ENCODE measurements at regions not wholly inside any gene's neighbourhood (a gene's known extent, or its start where the extent isn't known, plus 50 kb on each side); places are given as distances from the start of the nearest gene placed in this dataset.
"Not testable (repeated sequence)": the region's sequence is repeated elsewhere in the genome, so short reads cannot be mapped to it uniquely, and the experiment has no call there.

DNA sequence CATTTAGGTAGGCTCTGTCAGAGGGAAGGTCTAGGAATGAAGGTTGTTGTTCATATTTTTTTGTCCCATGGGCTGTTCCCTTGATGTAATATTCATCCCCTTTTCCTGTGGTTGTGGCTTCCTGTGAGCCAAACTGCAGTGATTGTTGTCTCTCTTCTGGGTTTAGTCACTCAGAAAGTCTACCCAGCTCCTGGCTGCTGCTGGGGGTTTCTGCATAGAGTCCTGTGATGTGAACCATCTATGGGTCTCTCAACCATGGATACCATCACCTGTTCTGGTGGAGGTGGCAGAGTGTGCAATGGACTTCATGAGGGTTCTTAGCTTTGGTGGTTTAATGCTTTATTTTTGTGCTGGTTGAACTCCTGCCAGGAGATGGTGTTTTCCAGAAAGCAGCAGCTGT, 122.8 kb downstream of the ZC4H2 start:
- DNase-seq = no peak

DNA sequence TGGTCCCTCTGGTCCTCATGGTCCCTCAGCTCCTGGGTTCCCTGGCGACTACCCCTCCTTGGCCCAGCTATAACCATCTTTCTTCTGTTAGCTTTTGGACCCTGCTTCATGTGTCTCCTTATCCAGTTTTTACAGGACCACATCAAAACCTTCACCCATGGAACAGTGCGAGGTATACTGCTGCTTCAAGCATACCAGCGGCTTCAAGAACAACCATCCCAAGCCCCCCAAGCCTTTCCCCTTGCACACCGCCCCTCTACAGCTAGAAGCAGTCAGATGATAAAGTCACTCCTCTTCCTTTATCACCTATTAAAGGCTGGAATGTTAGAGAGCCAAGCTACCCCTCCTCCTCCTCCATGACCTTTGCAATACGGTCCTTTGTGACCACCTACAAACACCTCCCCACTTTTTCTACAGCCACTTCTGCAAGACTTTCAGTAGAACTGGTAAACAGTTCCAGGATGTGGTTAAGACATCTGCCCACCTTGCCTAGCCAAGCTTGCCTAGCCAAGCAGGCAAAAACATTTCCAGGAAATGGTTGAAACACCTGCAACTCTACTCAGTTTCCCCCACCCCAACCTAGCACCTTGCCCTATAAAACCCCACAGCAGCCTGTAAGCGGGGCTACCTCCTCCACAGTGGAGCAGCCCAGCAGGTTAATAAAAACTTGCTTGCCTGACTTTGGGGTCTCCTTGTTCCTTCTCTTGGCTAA, 125.7 kb downstream of the ZC4H2 start:
- no peak for DNase-seq

DNA sequence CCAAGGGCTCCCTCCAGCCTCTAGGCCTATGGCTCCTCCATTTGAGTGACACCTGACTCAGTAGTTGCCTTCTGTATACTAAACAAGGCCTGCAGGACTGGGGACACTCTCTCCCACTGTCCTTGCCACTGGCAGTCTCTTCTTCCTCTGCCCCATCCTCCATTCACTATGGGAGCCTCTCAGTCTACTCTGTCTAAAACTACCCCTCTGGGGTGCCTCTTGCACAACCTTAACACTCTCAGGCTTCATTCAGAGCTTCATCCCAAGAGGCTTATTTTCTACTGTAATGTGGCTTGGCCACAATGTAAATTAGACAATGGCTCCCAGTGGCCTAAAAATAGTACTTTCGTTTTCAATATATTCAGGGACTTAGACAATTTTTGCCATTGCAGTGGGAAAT, 133.0 kb downstream of the ZC4H2 start:
- no peak for DNase-seq

DNA sequence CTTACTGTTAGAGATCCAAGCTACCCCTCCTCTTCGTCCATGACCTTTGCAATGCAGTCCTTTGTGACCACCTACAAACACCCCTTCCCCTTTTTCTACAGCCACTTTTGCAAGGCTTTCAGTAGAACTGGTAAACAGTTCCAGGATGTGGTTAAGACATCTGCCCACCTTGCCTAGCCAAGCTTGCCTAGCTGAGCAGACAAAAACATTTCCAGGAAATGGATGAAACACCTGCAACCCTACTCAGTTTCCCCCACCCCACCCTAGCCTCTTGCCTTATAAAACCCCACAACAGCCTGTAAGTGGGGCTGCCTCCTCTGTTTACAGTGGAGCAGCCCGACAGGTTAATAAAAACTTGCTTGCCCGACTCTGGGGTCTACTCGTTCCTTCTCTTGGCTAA, 133.8 kb downstream of the ZC4H2 start:
- DNase-seq = no peak

DNA sequence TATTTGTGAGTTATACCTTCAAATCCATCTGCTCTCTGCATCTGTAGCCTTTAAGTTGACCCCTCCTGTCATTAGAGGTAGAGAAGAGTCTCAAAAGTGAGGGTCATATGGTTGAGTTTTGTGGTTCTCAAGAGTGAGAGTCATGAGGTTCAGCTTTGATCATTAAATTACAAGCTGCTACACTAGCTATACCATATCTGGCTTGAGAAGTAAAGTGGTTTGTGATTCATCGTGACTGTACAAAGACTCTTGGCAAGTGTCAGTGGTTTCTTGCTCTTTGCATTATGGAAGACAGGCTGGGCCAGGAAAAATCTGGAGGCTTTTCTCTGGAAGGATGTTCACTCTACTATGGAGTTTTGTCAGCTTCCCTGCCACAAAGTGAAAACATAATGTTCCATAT, 170.6 kb downstream of the ZC4H2 start:
- DNase-seq = no peak

DNA sequence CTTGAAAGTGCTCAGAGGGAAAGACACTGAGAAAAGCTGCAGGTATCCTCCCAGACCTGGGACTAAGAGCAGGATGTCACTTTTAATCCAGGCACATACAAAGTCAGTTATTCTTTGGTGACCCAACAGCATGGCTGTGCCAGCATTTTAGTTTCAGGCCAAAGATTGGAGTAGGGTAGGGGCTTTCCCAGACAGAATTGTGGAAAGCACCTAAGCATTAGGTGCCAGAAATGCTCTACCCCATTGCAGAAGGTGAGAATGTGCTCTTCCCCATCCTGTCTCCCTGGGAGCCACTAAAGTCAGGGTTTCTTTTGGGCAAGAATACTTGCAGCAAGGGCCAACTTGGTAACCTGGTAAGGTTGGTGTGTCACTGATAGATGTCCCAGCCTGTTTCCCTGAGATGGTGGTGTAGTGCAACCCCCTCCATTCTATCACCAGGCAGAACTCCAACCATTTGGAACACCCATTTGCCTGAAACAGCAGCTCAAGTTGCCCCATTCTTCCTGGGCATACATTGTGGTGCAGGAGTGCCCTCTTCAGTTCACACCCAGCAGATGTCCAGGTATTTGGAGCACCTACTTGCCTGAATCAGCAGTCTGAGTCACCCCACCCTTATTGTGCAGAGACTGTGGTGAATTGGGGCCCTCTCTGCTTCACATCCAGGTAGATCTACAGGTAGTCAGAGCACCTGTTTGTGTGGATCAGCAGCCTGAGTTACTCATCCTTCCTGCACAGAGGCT, 183.5 kb downstream of the ZC4H2 start:
- no peak for DNase-seq

DNA sequence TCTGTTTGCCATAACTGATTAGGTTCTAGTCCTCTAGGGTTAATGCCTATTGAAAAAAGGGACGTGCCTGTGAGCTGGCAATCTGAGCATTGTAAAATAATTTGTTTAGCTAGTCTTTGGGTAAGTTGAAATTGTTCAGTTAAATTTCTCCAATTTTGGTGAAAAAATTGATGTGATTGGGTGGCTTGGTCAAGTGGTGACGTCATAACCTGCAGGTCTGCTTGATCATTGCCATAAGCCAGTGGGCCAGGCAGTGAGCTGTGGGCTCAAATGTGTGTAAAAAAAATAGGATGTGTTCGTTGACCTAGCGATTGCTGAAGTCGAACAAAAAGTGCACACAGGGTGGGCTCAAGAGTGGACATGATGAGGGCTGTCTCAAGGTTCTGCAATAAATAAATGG, 193.3 kb downstream of the ZC4H2 start:
- no peak for DNase-seq

DNA sequence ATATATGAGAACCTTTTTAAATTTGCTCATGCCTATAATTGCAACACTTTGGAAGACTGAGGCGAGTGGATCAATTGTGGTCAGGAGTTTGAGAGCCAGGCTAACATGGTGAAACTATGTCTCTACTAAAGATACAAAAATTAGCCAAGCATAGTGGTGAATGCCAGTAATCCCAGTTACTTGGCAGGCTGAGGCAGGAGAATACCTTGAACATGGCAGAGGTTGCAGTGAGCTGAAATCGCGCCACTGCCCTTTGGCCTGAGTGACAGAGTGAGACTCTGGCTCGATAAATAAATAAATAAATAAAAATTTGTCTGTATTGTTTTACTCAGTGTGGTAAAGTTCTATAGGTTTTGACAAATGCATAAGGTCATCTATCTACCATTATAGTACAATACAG, 218.2 kb downstream of the ZC4H2 start:
- DNase-seq = no peak

DNA sequence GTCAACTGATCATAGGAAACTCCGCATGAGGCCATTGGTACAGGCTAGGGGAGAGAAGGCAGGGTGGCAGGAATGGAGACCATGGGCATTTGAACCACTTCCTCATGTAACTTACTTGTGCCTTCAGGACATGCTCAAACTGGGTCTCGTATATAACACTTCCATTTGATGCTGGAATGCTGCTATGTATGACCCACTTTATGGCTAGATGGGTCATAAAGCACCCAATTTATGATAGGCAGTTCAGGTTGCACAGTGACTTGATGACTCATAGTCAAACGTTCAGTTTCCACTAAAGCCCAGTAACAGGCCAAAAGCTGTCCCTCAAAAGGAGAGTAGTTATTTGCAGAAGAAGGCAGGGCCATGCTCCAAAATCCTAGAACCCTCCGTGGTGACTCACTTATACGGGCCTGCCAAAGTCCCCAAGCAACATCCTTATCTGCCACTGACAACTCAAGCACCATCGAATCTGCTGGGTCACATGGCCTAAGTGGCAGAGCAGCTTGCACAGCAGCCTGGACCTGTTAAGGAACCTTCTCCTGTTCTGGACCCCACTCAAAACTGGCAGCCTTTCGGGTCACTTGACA, 236.4 kb downstream of the ZC4H2 start:
- DNase-seq = no peak

DNA sequence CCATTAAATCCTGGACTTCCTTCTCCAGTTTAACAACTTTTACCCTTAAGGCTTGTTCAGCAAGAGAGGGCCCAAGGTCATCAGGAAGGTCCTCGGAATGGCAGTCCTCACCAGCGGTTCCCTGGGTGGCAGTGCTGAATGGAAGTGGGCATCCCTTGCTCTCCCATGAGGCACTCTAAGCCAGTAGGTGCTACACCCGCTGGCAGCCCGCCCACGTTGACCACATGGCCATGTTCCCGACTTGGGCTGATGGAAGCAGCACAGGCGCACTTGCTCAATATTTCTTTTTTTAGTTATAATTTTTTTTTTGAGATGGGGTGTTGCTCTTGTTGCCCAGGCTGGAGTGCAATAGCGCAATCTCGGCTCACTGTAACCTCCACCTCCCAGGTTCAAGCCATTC, 277.9 kb downstream of the ZC4H2 start:
- DNase-seq = no peak

DNA sequence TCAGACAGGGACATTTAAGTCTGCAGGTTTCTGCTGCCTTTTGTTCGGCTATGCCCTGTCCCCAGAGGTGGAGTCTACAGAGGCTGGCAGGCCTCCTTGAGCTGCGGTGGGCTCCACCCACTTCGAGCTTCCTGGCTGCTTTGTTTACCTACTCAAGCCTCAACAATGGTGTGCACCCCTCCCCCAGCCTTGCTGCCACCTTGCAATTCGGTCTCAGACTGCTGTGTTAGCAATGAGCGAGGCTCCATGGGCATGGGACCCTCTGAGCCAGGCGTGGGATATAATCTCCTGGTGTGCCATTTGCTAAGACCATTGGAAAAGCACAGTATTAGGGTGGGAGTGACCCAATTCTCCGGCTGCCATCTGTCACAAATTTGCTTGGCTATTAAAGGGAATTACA, 280.9 kb downstream of the ZC4H2 start:
- not testable (repeated sequence) for DNase-seq

DNA sequence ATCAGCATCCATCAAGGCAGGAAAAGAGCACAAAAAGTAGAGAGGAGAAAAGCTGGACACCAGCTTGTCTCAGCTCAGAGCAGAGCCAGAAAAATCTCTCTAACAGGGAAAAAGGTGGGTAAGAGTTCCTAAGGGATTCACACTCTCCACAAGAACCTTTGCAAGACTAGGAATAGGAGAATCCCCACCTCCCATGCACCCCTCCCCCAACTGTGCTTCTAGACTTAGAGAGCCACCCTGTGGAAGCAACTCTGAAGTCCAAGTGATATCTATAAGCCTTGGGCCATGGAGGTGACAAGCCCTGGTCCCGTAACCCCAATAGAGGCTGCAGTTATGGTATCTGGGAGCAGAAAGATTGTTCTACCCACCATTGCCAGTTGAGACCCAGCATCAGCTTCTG, 267.6 kb upstream of the MTMR8 start:
- no peak for DNase-seq

DNA sequence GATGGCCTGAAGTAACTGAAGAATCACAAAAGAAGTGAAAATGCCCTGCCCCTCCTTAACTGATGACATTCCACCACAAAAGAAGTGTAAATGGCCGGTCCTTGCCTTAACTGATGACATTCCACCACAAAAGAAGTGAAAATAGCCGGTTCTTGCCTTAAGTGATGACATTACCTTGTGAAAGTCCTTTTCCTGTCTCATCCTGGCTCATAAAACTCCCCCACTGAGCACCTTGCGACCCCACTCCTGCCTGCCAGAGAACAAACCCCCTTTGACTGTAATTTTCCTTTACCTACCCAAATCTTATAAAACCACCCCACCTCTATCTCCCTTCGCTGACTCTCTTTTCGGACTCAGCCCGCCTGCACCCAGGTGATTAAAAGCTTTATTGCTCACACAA, 262.0 kb upstream of the MTMR8 start:
- DNase-seq = not testable (repeated sequence)

DNA sequence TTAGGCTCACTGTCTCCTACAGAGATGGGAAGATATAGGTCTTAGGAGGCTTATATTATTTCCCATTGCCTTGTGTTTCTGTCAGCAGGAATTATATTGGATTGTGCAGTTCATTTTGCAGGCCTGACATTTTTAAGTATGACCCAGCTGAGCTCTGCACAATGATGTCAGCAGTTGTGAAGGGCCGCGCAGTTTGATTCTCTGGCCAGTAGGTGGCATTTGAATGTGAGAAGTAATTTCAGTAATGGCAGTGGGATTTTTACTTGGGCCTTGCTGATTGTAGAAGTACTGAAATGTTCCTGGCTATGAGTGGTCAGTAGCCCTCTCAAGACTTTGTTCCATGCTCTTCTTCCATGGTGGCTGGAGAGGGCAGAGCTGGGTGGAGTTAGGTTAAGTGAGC, 247.2 kb upstream of the MTMR8 start:
- DNase-seq = peak; percentile 7

All from NCI-H82 (cell line).